K562 (cell line): ENCODE measurements at regions not wholly inside any gene's neighbourhood (a gene's known extent, or its start where the extent isn't known, plus 50 kb on each side); places are given as distances from the start of the nearest gene placed in this dataset.
"Not testable (repeated sequence)": the region's sequence is repeated elsewhere in the genome, so short reads cannot be mapped to it uniquely, and the experiment has no call there.

Source experiments
- CEBPB ChIP-seq: fragments of 450-650 bp; IDR thresholded peaks from 2 replicates; pipeline ENCODE4 v1.6.1; 2016; ENCODE audit warnings: missing genetic modification characterization, missing compliant biosample characterization
- CHD1 ChIP-seq: fragments of 200-600 bp; sonication (generic); IDR thresholded peaks from one replicate; pipeline ENCODE4 v1.6.1; 2012; ENCODE audit warnings: mild to moderate bottlenecking, moderate library complexity, low read length, inconsistent platforms
- CREB5 ChIP-seq: fragments of 250-450 bp; sonication (Bioruptor Pico); IDR thresholded peaks from 2 replicates; pipeline ENCODE4 v1.5.0; 2020; ENCODE audit warnings: mild to moderate bottlenecking
- CTCF ChIP-seq, 3 experiments: IDR thresholded peaks in 2 of 3; conservative IDR thresholded peaks in 1 of 3; 2 replicates each; pipeline ENCODE4 v1.5.1; 2011 to 2012; ENCODE audit warnings: low read length in 3 of 3, mild to moderate bottlenecking in 3 of 3, control low read depth in 2 of 3, improper control_type of control experiment in 1 of 3, inconsistent platforms in 1 of 3, low read depth in 1 of 3, mixed read lengths in 1 of 3, moderate library complexity in 1 of 3; ENCODE audit not compliant: insufficient read depth in 2 of 3
- JUND ChIP-seq, 2 experiments: IDR thresholded peaks; 2 replicates in 1 of 2; 3 replicates in 1 of 2; pipeline ENCODE4 v1.6.1; 2011; ENCODE audit warnings: borderline replicate concordance in 2 of 2, low read depth in 2 of 2, low read length in 2 of 2, improper control_type of control experiment in 1 of 2, missing biosample characterization in 1 of 2, missing genetic modification characterization in 1 of 2, missing genetic modification reagents in 1 of 2
- KLF1 ChIP-seq: fragments of 450-650 bp; IDR thresholded peaks from 2 replicates; pipeline ENCODE4 v1.6.1; 2016; ENCODE audit warnings: missing genetic modification characterization, missing compliant biosample characterization
- SMARCA4 ChIP-seq: fragments of 450-650 bp; IDR thresholded peaks from 2 replicates; pipeline ENCODE4 v1.6.1; 2016
- TCFL5 ChIP-seq: fragments of 250-450 bp; sonication (Bioruptor Pico); conservative IDR thresholded peaks from 2 replicates; pipeline ENCODE4 v1.6.1; 2021; ENCODE audit warnings: mild to moderate bottlenecking, moderate library complexity, matching md5 sums
- YY1 ChIP-seq, 3 experiments: IDR thresholded peaks; 2 replicates each; pipeline ENCODE4 v1.6.1; 2011; ENCODE audit warnings: low read length in 2 of 3, mild to moderate bottlenecking in 2 of 3, moderate library complexity in 2 of 3, borderline replicate concordance in 1 of 3, control low read depth in 1 of 3, low read depth in 1 of 3; ENCODE audit not compliant: insufficient read depth in 3 of 3, insufficient replicate concordance in 2 of 3, control insufficient read depth in 1 of 3, insufficient read length in 1 of 3; ENCODE audit errors: extremely low read depth in 1 of 3
- ZNF212 ChIP-seq: fragments of 450-650 bp; formaldehyde crosslinking; IDR thresholded peaks from 2 replicates; pipeline ENCODE4 v1.4.0; 2020; ENCODE audit warnings: mild to moderate bottlenecking

GRCh38 chr9:40906879-40907278 lies 221.6 kb downstream of the FOXD4L6 start:
- not testable (repeated sequence) for TF ChIP-seq KLF1 (tag); CTCF (IDR thresholded peaks at IDR 0.05 in 2 of 3, conservative IDR thresholded peaks at IDR 0.05 in 1 of 3; ENCODE audit: insufficient read depth in 2 of 3, low read depth in 1 of 3, low read length in 3 of 3); ZNF212 (CRISPR knock-in tag); CHD1; CREB5 (CRISPR knock-in tag); CEBPB (tag); YY1 (IDR thresholded peaks at IDR 0.05; ENCODE audit: borderline replicate concordance in 1 of 3, control insufficient read depth in 1 of 3, extremely low read depth in 1 of 3, insufficient read depth in 3 of 3, insufficient read length in 1 of 3, insufficient replicate concordance in 2 of 3, low read depth in 1 of 3, low read length in 2 of 3); JUND (IDR thresholded peaks at IDR 0.05; ENCODE audit: borderline replicate concordance, low read depth, low read length); JUND (tag; IDR thresholded peaks at IDR 0.05; ENCODE audit: borderline replicate concordance, low read depth, low read length); TCFL5 (CRISPR knock-in tag); SMARCA4
